Endodermal cell (in vitro differentiated cells): ENCODE measurements at regions not wholly inside any gene's neighbourhood (a gene's known extent, or its start where the extent isn't known, plus 50 kb on each side); places are given as distances from the start of the nearest gene placed in this dataset.

Experiments used
- DNase-seq: peaks from one replicate; pipeline ENCODE4 v3.0.0-alpha.2; 2017
- H3K27ac ChIP-seq: 2 replicates; pipeline ENCODE4 v1.5.1; 2013; ENCODE audit warnings: mild to moderate bottlenecking, low read depth, low read length, moderate library complexity
- H3K27me3 ChIP-seq: 2 replicates; pipeline ENCODE4 v1.6.1; 2013; ENCODE audit warnings: mild to moderate bottlenecking, low read length, moderate library complexity; ENCODE audit not compliant: insufficient read depth, control insufficient read depth, poor library complexity, severe bottlenecking
- H3K36me3 ChIP-seq: 2 replicates; pipeline ENCODE4 v1.7.0; 2013; ENCODE audit warnings: mild to moderate bottlenecking, low read length, moderate library complexity; ENCODE audit not compliant: control insufficient read depth, insufficient read depth
- H3K4me1 ChIP-seq: one replicate; pipeline ENCODE4 v1.7.0; 2013; ENCODE audit warnings: low read length; ENCODE audit not compliant: control insufficient read depth, insufficient read depth
- H3K4me3 ChIP-seq: 2 replicates; pipeline ENCODE4 v1.5.1; 2013; ENCODE audit warnings: mild to moderate bottlenecking, low read length, moderate library complexity
- H3K9ac ChIP-seq: 2 replicates; pipeline ENCODE4 v1.6.1; 2013; ENCODE audit warnings: mild to moderate bottlenecking, low read length, moderate library complexity; ENCODE audit not compliant: poor library complexity, severe bottlenecking; ENCODE audit errors: extremely low read depth
- H3K9me3 ChIP-seq: 2 replicates; pipeline ENCODE4 v1.6.1; 2013; ENCODE audit warnings: mild to moderate bottlenecking, low read length, moderate library complexity; ENCODE audit not compliant: control insufficient read depth
- H3K27ac Mint-ChIP-seq: 2 replicates; pipeline ENCODE4 v1.8.0; 2020; ENCODE audit warnings: mixed read lengths
- H3K27me3 Mint-ChIP-seq: 2 replicates; pipeline ENCODE4 v1.8.0; 2021; ENCODE audit warnings: mild to moderate bottlenecking, mixed read lengths; ENCODE audit not compliant: insufficient read depth
- H3K36me3 Mint-ChIP-seq: 2 replicates; pipeline ENCODE4 v1.8.0; 2020; ENCODE audit warnings: low read depth, mixed read lengths
- H3K4me1 Mint-ChIP-seq: 2 replicates; pipeline ENCODE4 v1.8.0; 2020; ENCODE audit warnings: mixed read lengths
- H3K4me3 Mint-ChIP-seq: 2 replicates; pipeline ENCODE4 v1.8.0; 2020; ENCODE audit warnings: mild to moderate bottlenecking, moderate library complexity, mixed read lengths
- H3K9me3 Mint-ChIP-seq: 2 replicates; pipeline ENCODE4 v1.8.0; 2020; ENCODE audit warnings: mild to moderate bottlenecking, mixed read lengths
- WGBS, 2 experiments: methylation state at CpG; one replicate each; pipeline versions ENCODE4 v1.1.5 to v1.1.7; 2013; ENCODE audit warnings: missing lambda C conversion rate in 2 of 2, mixed read lengths in 1 of 2; ENCODE audit not compliant: insufficient coverage in 1 of 2, insufficient read length in 1 of 2; 5-methylcytosine and 5-hydroxymethylcytosine counted together
- TF ChIP-seq, protein P1 (sequence below): fragments of 200-600 bp; sonication (generic); conservative IDR thresholded peaks from 2 replicates; pipeline ENCODE4 v1.5.0; 2021; ENCODE audit warnings: antibody characterized with exemption, mild to moderate bottlenecking

DNA sequence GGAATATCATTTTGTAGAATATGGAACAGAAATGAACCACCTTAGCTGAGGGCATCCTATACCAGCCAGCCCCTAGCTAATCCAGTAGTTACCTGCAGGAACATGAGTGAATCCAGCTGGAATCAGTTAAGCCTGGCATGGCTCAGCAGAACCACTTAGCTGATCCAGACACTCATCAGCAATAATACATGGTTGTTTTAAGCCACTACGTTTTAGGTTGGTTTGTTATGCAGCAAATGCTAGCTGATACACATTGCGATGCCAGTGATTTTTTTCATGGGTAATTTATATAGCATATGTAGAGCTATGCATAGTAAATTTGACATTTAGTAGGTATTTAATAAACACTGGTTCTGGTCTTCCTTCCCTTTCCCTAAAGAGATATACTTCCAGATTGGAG, 201.9 kb upstream of the JAG1 start:
- H3K27me3 ChIP-seq: no peaks in the 10 kb centered on the region
- Mint-ChIP-seq H3K27me3 (no peaks in the 10 kb centered on the region), H3K36me3 (no peaks in the 10 kb centered on the region), H3K4me1 (no peaks in the 10 kb centered on the region), H3K27ac (no peak overlapping the region), H3K4me3 (no peak overlapping the region), H3K9me3 (no peaks in the 10 kb centered on the region)
- WGBS, 2 experiments: 63% methylated on average over 2 of the region's 2 CpGs; no CpG with 5 or more reads in 1 of the 2 experiments
- no peaks in the 10 kb centered on the region for H3K4me1 ChIP-seq
- H3K36me3 ChIP-seq: no peaks in the 10 kb centered on the region
- TF ChIP-seq, protein P1, sequence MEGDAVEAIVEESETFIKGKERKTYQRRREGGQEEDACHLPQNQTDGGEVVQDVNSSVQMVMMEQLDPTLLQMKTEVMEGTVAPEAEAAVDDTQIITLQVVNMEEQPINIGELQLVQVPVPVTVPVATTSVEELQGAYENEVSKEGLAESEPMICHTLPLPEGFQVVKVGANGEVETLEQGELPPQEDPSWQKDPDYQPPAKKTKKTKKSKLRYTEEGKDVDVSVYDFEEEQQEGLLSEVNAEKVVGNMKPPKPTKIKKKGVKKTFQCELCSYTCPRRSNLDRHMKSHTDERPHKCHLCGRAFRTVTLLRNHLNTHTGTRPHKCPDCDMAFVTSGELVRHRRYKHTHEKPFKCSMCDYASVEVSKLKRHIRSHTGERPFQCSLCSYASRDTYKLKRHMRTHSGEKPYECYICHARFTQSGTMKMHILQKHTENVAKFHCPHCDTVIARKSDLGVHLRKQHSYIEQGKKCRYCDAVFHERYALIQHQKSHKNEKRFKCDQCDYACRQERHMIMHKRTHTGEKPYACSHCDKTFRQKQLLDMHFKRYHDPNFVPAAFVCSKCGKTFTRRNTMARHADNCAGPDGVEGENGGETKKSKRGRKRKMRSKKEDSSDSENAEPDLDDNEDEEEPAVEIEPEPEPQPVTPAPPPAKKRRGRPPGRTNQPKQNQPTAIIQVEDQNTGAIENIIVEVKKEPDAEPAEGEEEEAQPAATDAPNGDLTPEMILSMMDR: no peak
- H3K27ac ChIP-seq: no peak overlapping the region
- no peak overlapping the region for H3K9ac ChIP-seq
- DNase-seq: no peak
- H3K9me3 ChIP-seq: peaks cover 6% of the 10 kb centered on the region
- H3K4me3 ChIP-seq: no peak overlapping the region

GRCh38 chr20:10876558-10876957, 202.8 kb upstream of the JAG1 start:
- Mint-ChIP-seq H3K9me3 (no peaks in the 10 kb centered on the region), H3K27me3 (no peaks in the 10 kb centered on the region), H3K36me3 (no peaks in the 10 kb centered on the region), H3K4me1 (no peaks in the 10 kb centered on the region), H3K4me3 (no peak overlapping the region), H3K27ac (no peak overlapping the region)
- Histone ChIP-seq H3K4me1 (no peaks in the 10 kb centered on the region), H3K36me3 (no peaks in the 10 kb centered on the region), H3K9ac (no peak overlapping the region), H3K9me3 (peaks cover 6% of the 10 kb centered on the region), H3K27me3 (no peaks in the 10 kb centered on the region), H3K27ac (no peak overlapping the region), H3K4me3 (no peak overlapping the region)
- DNase-seq: no peak
- TF ChIP-seq, protein P1: no peak
- WGBS, 2 experiments: 100% methylated on average over 1 of the region's 1 CpG; no CpG with 5 or more reads in 1 of the 2 experiments

GRCh38 chr20:10877342-10877741, 203.5 kb upstream of the JAG1 start:
- no peaks in the 10 kb centered on the region for H3K4me1 ChIP-seq
- no peaks in the 10 kb centered on the region for H3K36me3 ChIP-seq
- peaks cover 6% of the 10 kb centered on the region for H3K9me3 ChIP-seq
- Mint-ChIP-seq H3K36me3 (no peaks in the 10 kb centered on the region), H3K9me3 (no peaks in the 10 kb centered on the region), H3K4me1 (no peaks in the 10 kb centered on the region), H3K27ac (no peak overlapping the region), H3K4me3 (no peak overlapping the region), H3K27me3 (no peaks in the 10 kb centered on the region)
- 93 to 96% methylated on average over 3 of the region's 3 CpGs for WGBS, 2 experiments
- DNase-seq: no peak
- no peak overlapping the region for H3K9ac ChIP-seq
- TF ChIP-seq, protein P1: no peak
- H3K4me3 ChIP-seq: no peak overlapping the region
- no peak overlapping the region for H3K27ac ChIP-seq
- no peaks in the 10 kb centered on the region for H3K27me3 ChIP-seq
